Urinary bladder (tissue), 3 donors: ENCODE measurements at regions not wholly inside any gene's neighbourhood (a gene's known extent, or its start where the extent isn't known, plus 50 kb on each side); places are given as distances from the start of the nearest gene placed in this dataset.

ENCODE experiments used
- DNase-seq: peaks from one replicate; pipeline ENCODE4 v3.0.0-alpha.2; 2015; ENCODE audit errors: extremely low spot score
- H3K27ac ChIP-seq: one replicate; pipeline ENCODE4 v1.5.1; 2013; ENCODE audit warnings: low read depth, mild to moderate bottlenecking, moderate library complexity
- H3K36me3 ChIP-seq: one replicate; pipeline ENCODE4 v1.6.1; 2013; ENCODE audit warnings: mild to moderate bottlenecking, moderate library complexity; ENCODE audit not compliant: insufficient read depth
- H3K4me1 ChIP-seq: one replicate; pipeline ENCODE4 v1.6.1; 2013; ENCODE audit warnings: mild to moderate bottlenecking, moderate library complexity; ENCODE audit not compliant: insufficient read depth
- H3K4me3 ChIP-seq: one replicate; pipeline ENCODE4 v1.5.1; 2013; ENCODE audit warnings: low read depth, low read length
- WGBS: extraction: QIAGEN DNeasy Blood & Tissue Kit; methylation state at CpG from one replicate; pipeline ENCODE4 v1.1.7; 2013; 5-methylcytosine and 5-hydroxymethylcytosine counted together
- donor health status: healthy with polysubstance abuse.
- donor health status: healthy.

GRCh38 chr14:95396221-95396620 lies 76.5 kb upstream of the CLMN start:
- DNase-seq: no peak
- no peak overlapping the region for H3K4me3 ChIP-seq
- H3K36me3 ChIP-seq: no peaks in the 10 kb centered on the region
- no peak overlapping the region for H3K27ac ChIP-seq
- H3K4me1 ChIP-seq: no peaks in the 10 kb centered on the region
- 59% methylated on average over 4 of the region's 4 CpGs for WGBS

- Histone ChIP-seq H3K4me1 (no peaks in the 10 kb centered on the region), H3K27ac (no peak overlapping the region), H3K36me3 (no peaks in the 10 kb centered on the region), H3K4me3 (no peak overlapping the region)
- 49% methylated on average over 6 of the region's 6 CpGs for WGBS
- DNase-seq: no peak
These were observed 75.5 kb upstream of the CLMN start for GRCh38 chr14:95395098-95395737.

- H3K27ac ChIP-seq: no peak overlapping the region
- H3K36me3 ChIP-seq: no peaks in the 10 kb centered on the region
- no peak overlapping the region for H3K4me3 ChIP-seq
- H3K4me1 ChIP-seq: no peaks in the 10 kb centered on the region
- WGBS: 60% methylated on average over 3 of the region's 3 CpGs
- no peak for DNase-seq
These were observed 74.8 kb upstream of the CLMN start for GRCh38 chr14:95394297-95395097.

GRCh38 chr14:95392841-95393240 lies 73.1 kb upstream of the CLMN start:
- Histone ChIP-seq H3K36me3 (no peaks in the 10 kb centered on the region), H3K4me1 (no peaks in the 10 kb centered on the region), H3K4me3 (no peak overlapping the region), H3K27ac (no peak overlapping the region)
- DNase-seq: no peak
- WGBS: 80% methylated on average over 5 of the region's 5 CpGs

GRCh38 chr14:95391331-95391730 lies 71.6 kb upstream of the CLMN start:
- WGBS: 30% methylated on average over 2 of the region's 2 CpGs
- Histone ChIP-seq H3K4me1 (no peaks in the 10 kb centered on the region), H3K27ac (no peak overlapping the region), H3K4me3 (no peak overlapping the region), H3K36me3 (no peaks in the 10 kb centered on the region)
- no peak for DNase-seq

GRCh38 chr14:95389471-95390011 lies 69.8 kb upstream of the CLMN start:
- Histone ChIP-seq H3K27ac (no peak overlapping the region), H3K4me3 (no peak overlapping the region), H3K4me1 (no peaks in the 10 kb centered on the region), H3K36me3 (no peaks in the 10 kb centered on the region)
- 75% methylated on average over 9 of the region's 9 CpGs for WGBS
- DNase-seq: no peak

GRCh38 chr14:95388699-95389098 lies 69.0 kb upstream of the CLMN start:
- no peak for DNase-seq
- WGBS: 69% methylated on average over 4 of the region's 4 CpGs
- no peak overlapping the region for H3K27ac ChIP-seq
- no peaks in the 10 kb centered on the region for H3K36me3 ChIP-seq
- no peaks in the 10 kb centered on the region for H3K4me1 ChIP-seq
- H3K4me3 ChIP-seq: no peak overlapping the region

- Histone ChIP-seq H3K4me1 (no peaks in the 10 kb centered on the region), H3K27ac (no peak overlapping the region), H3K36me3 (no peaks in the 10 kb centered on the region), H3K4me3 (no peak overlapping the region)
- 59% methylated on average over 7 of the region's 7 CpGs for WGBS
- no peak for DNase-seq
These were observed 68.2 kb upstream of the CLMN start for GRCh38 chr14:95387826-95388445.

GRCh38 chr14:95386536-95387095 lies 66.9 kb upstream of the CLMN start:
- no peak for DNase-seq
- H3K4me1 ChIP-seq: no peaks in the 10 kb centered on the region
- H3K36me3 ChIP-seq: no peaks in the 10 kb centered on the region
- H3K4me3 ChIP-seq: no peak overlapping the region
- no peak overlapping the region for H3K27ac ChIP-seq
- 60% methylated on average over 6 of the region's 6 CpGs for WGBS

GRCh38 chr14:95385701-95386100 lies 66.0 kb upstream of the CLMN start:
- no peaks in the 10 kb centered on the region for H3K36me3 ChIP-seq
- no peak for DNase-seq
- no peak overlapping the region for H3K27ac ChIP-seq
- no peaks in the 10 kb centered on the region for H3K4me1 ChIP-seq
- 93% methylated on average over 6 of the region's 6 CpGs for WGBS
- H3K4me3 ChIP-seq: no peak overlapping the region

- H3K36me3 ChIP-seq: no peaks in the 10 kb centered on the region
- no peak overlapping the region for H3K27ac ChIP-seq
- H3K4me1 ChIP-seq: no peaks in the 10 kb centered on the region
- WGBS: 89% methylated on average over 3 of the region's 3 CpGs
- H3K4me3 ChIP-seq: no peak overlapping the region
- DNase-seq: no peak
These were observed 63.0 kb upstream of the CLMN start for GRCh38 chr14:95382747-95383146.

- no peak for DNase-seq
- Histone ChIP-seq H3K36me3 (no peaks in the 10 kb centered on the region), H3K4me3 (no peak overlapping the region), H3K4me1 (no peaks in the 10 kb centered on the region), H3K27ac (no peak overlapping the region)
- WGBS: 41% methylated on average over 4 of the region's 4 CpGs
These were observed 62.0 kb upstream of the CLMN start for GRCh38 chr14:95381726-95382125.

- DNase-seq: no peak
- Histone ChIP-seq H3K27ac (no peak overlapping the region), H3K4me3 (no peak overlapping the region), H3K36me3 (no peaks in the 10 kb centered on the region), H3K4me1 (no peaks in the 10 kb centered on the region)
- WGBS: 95% methylated on average over 5 of the region's 5 CpGs
These were observed 60.8 kb upstream of the CLMN start for GRCh38 chr14:95380350-95381042.
